NCI-H1694 treated with DMSO at 0.1 percent for 48 hours (cell line): ENCODE measurements at regions not wholly inside any gene's neighbourhood (a gene's known extent, or its start where the extent isn't known, plus 50 kb on each side); places are given as distances from the start of the nearest gene placed in this dataset.

Experiments
- DNase-seq: peaks from one replicate; lab custom pipeline; 2025; lab: John Stamatoyannopoulos, UW

GRCh38 chr10:124264271-124264670 lies 154.5 kb downstream of the OAT start:
- DNase-seq: no peak

GRCh38 chr10:124263726-124264125 lies 155.0 kb downstream of the OAT start:
- DNase-seq: no peak

- no peak for DNase-seq
Measured at GRCh38 chr10:124262971-124263370, 155.8 kb downstream of the OAT start.

DNA sequence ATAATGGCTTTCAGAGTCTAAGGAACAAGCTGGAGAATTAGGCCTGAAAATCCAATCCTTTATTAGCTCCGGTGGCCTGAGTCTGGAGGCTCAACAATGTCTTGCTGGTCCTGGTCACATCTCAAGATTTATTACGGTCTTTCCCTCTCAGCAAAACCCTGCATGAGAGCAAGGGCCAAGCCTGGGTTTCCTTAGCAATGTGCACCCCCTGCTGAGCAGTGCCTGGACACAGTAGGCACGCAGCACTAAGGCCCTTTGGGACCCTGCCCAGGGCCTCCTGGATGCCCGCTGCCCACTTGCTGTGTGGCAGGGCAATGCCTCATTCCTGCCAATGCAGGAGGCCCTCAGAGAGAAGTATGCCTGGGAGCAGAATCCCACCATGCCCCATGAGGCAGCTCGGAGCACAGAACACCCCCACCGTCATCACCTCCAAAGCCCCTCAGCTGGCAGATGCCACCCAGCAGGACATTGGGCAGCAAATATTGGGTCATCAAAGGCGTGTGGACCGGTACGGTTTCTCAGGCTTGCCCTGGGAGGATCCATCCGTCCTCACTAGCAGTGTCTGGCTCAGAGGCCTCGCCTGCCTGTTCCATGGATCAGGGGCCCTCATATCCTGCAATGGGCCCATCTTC lies 156.4 kb downstream of the OAT start:
- no peak for DNase-seq

DNA sequence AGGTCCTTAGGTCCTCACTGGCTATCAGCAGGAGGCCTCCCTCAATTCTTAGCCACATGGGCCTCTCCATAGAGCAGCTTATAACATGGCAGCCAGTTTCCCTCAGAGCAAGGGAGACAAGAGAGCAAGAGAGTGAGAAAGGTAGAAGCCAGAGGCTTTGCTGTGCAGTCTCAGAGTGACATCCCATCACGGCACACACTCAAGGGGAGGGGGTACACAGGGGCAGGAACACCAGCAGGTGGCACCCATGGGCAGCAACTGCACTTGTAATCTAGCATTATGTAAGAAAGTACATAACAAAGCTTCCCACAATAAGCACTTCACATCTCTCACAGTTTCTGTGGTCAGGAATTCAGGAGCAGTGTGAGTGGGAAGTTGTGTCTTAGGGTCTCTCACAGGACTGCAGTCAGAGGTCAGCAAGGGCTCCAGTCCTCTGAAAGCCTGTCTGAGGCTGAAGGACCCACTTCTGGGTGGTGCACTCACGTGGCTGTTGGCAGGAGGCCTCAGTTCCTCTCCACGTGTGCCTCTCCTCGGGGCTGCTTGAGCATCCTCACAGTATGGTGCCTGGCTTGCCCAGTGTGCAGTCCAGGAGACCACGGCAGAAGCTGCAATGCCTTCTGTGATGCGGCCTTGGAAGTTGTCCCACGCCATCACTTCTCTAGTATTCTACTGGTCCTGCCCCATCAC lies 159.4 kb downstream of the OAT start:
- no peak for DNase-seq

DNA sequence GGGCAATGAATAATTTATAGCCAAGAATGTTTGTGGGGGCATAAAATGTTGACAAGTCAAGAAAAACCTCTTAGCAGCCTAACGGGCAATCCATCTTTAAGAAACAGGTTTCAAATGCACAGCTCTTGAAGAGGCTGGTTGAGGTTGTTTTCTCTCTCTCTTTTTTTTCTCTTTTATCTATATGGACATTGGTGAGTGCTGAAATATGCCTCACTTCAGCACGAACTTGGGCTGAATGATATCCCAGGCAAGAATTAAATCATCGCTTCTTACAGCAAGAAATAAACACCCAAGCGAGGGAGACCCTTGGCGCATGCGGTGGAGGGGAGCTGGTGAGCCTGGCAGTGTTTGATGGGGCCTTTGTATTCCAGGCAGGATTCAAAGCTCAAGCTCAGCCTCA lies 160.9 kb downstream of the OAT start:
- DNase-seq: no peak

DNA sequence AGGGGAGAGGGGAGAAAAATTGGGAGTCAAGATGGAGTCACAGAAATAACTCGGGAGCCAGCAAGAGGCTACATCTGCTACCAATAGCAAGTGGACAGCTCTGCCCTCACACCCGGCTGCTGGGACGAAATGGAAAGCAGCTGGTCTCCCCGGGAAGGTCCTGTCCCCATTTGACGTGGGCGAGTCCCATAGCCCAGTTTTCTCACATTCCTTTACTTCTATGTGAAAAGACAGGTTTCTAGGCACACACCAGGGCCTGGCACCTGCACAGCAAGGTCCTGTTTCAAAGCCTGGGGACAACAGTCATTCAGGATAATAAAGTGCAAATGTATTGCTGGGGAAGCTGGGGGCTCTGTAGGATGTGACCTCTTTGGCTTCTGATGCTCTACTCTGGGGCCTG lies 162.6 kb downstream of the OAT start:
- no peak for DNase-seq

DNA sequence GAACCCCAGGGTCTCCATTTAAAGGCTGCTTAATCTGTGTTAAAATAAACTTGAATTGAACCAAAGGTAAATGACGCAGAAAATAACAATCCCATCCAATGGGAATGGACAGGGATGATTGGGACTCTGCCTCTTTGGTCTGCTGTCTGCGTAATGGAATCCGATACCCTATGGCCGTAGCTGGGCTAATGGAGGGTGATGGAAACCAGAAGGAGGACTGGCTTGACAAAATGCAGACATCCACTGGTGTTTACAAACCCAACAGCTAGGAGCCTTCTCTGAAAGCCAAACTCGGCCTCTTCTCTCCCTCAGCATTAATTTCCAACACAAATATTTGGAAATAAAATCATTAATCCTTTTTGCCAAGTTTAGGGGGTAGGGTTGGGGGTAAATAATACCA lies 162.2 kb upstream of the CHST15 start:
- no peak for DNase-seq

DNA sequence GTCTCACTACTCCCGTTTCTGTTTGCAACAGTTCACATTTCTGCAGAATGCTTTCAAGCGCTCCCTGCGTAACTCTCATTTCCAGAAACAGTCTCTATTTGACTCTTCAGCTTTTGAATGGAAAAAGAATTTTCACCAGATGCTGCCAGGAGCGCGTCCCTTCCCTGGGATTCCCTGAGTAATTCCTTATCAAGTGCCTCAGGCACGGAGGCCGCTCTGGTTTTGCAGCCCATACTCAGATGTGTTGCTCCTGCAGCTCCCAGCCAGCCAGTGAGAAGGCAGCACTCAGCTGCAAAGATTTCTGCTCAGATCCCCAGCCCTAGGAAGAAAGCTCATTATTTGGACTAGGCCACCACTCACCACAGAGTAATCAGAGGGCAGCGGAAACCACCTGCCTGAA lies 161.1 kb upstream of the CHST15 start:
- no peak for DNase-seq

DNA sequence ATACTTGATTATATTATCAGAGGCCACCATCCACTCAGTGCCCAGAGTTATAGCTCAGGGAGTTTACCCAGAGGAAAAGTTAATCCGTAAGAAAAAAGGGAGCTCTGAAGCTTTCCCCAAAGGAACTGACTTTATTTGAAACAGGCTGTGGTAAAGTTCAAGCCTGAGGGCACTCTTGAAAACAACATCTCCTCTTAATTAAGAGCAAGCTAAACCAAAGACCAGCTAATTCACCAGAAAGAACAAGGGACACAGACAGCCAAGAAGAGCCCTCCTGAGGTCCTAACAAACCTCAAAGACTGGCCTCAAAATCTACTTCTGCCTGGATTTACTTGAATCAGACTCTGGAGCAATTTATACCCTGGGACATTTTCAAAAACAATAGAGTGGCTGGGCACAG lies 159.6 kb upstream of the CHST15 start:
- DNase-seq: no peak

DNA sequence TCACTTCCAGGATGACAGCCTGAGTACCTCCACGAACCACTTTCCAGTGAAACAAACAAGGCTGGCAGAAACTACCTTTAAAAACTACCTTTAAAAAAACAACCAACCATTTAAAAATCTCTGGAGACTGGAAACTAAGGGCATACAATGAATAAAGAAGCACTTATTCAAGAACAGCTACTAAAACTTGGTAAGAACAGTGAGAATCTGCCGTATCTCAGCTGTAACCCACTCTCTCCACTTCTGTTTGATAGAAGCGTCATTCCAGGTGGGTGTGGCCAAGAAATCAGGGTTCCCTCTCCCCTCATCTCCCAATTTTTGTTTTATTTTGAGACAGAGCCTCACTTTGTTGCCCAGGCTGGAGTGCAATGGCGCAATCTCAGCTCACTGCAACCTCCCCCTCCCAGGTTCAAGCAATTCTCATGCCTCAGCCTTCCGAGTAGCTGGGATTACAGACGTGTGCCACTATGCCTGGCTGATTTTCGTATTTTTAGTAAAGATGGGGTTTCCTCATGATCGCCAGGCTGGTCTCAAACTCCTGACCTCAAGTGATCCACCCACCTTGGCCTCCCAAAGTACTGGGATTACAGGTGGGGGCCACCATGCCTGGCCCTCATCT lies 158.8 kb upstream of the CHST15 start:
- no peak for DNase-seq

DNA sequence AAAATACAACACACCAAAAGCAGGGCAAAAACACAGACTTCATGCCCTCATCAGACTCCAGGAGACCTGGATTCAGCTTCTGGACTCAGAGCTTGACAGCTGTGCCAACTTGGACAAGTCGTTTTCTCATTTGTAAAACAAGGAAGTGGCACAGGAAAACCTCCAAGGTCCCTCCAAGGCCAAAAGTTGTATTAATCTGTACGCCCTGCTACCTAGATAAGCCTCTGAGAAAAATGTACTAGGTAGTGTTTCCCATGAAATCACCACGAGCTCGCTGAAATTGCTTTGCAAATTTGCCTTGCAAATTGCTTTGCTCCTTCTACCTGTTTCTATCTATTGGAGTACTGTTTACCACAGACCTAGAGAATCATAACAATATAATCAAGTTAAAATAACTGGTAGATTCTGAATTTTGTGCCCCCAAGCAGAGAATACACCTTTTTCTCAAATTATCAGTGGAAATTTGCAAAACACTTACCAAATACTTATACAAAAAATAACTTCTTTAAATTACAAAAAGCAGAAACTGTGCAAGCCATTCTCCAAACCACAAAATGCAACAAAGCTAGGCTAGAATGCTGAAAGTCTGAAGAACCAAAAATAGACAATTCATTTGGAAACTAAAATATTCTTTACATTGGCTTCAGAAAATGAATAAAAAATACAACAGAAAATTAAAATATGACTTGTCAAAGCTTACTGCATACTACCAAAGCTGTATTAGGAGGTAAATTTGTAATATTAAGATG lies 158.1 kb upstream of the CHST15 start:
- no peak for DNase-seq

- no peak for DNase-seq
Measured at GRCh38 chr10:124250506-124250905, 157.1 kb upstream of the CHST15 start.

GRCh38 chr10:124249812-124250432 lies 156.5 kb upstream of the CHST15 start:
- no peak for DNase-seq

- no peak for DNase-seq
Measured at GRCh38 chr10:124249196-124249595, 155.8 kb upstream of the CHST15 start.

DNA sequence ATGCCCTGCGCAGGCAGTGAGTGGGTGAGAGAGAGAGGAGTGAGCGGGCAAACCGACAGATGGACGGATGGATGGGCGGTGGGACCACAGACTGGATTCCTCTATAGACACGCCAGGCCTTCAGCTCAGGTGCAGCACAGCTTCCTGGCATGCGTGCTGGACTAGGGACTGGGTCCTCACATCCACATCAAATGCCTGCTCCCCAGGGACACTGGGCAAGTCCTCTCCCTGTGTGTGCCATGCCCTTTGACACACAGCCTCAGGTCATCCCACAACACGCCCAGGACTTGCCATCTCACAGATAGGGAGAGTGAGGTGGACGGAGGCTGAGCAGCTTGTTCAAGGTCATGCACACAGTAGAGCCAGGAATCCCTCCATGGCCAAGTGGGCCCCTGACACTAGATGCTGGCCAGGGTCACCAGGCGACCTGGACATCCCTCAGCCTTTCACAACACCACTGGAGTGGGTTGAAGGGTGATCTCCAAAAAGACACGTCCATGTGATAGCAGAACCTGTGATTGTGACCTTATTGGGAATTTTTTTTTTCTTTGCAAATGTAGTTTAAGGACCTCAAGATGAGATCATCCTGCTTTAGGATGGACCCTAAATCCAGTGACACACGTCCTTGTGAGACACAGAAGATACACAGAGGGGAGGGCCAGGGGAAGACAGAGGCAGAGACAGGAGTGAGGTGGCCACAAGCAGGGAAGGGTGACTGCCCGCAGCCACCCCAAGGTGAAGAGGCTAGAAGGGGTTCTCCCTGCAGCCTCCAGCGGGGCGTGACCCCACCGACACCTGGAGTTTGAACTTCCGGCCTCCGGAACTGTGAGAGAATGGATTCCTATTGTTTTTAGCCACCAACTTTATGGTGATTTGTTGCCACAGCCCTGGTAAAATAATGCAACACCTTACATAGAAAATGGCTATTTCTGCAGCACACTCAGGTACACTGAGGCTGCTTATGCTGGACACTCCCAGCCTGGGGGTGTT lies 155.0 kb upstream of the CHST15 start:
- DNase-seq: no peak

- no peak for DNase-seq
Measured at GRCh38 chr10:124245806-124246440, 152.5 kb upstream of the CHST15 start.

DNA sequence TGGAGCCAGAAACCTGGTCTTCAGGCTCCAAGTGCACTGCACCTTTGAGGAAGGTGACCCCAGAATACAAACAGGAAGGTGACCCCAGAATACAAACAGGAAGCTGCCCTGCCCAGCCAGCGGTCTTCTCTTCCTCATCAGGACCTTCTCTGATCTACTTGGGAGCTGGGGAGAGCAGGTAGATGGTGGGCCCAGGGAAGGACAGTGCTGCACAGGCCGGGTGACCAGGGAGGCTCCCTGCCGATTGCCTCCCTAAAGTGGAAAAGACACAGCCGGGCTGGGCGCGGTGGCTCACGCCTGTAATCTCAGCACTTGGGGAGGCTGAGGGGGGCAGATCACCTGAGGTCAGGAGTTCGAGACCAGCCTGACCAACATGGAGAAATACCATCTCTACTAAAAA lies 151.8 kb upstream of the CHST15 start:
- DNase-seq: no peak

DNA sequence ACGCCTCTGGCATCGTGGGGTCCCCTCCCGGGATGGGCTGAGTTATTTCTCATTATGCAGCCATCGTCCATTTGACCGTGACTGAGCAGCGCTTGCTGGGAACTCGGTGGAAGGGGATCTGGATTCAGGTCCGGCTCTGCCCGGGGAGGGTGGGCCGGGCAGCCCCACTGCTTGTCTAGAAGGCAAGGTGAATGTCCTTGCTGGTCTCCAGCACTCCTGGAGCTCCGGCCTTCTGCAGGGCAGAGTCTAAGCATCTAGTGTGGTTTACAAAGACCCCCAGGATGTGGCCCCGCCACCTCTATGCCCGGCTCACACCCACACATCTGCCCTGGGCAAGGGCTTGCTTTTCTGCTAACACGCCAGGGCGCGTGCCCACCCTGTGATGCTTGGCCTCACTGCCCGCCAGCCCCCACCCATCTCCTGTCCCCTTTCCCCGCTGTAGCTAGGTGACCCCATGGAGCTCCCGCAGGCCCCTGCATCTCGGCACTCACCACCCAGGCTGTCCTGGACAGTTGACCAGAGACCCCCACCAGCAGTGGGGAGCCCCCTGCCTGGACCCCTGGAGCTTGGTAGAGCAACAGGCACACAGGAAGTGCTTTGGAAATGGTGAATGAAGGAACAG lies 151.0 kb upstream of the CHST15 start:
- DNase-seq: no peak

GRCh38 chr10:124243702-124244121 lies 150.3 kb upstream of the CHST15 start:
- no peak for DNase-seq
